ENCODE measurements at regions not wholly inside any gene's neighbourhood (a gene's known extent, or its start where the extent isn't known, plus 50 kb on each side); places are given as distances from the start of the nearest gene placed in this dataset.

DNA sequence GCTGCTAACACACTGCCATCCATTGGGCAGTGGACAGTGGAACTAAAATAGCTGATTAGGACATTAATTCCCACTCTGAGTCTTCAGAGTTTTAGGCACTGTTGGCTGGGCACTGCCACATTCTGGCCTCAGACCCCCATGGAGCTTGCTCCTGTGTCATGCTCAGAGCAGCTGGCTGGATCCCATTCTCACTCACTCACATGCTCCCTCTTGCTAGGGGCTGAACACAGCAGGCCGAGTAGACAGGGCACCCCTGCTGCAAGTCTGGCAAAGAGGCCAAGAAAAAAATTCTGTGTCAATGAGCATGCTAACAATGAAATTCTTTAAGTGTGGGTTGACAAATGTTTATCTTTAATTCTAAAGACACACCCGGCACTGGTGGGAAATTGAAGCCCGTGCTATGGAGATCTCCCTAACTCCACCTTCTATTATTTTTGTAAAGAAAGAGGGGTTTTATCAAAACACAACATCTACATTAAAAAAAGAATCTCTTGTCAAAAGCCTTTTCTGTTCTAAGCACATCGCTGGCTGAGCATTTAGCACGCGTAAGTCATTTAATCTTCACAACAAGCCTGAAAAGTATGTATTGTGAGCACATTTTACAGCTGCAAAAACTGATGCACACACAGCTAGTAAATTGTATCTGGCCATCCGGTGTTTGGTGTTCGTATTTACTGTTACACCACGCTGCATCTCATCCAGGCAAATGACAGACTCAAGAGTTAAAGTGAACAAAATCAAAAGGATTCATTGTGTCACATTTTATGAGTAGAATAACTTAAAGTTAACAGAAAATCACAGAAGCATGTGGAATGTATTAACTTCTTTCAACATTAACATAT is 362.1 kb downstream of the PLOD2 start:
- no peak for TF ChIP-seq JUND (IDR thresholded peaks at IDR 0.05)
- TF ChIP-seq ATF3 (IDR thresholded peaks at IDR 0.05), result no peak
- no peak for TF ChIP-seq CTCF (IDR thresholded peaks at IDR 0.05; ENCODE audit: low read depth, low read length, missing input control)
- TF ChIP-seq, protein P1, sequence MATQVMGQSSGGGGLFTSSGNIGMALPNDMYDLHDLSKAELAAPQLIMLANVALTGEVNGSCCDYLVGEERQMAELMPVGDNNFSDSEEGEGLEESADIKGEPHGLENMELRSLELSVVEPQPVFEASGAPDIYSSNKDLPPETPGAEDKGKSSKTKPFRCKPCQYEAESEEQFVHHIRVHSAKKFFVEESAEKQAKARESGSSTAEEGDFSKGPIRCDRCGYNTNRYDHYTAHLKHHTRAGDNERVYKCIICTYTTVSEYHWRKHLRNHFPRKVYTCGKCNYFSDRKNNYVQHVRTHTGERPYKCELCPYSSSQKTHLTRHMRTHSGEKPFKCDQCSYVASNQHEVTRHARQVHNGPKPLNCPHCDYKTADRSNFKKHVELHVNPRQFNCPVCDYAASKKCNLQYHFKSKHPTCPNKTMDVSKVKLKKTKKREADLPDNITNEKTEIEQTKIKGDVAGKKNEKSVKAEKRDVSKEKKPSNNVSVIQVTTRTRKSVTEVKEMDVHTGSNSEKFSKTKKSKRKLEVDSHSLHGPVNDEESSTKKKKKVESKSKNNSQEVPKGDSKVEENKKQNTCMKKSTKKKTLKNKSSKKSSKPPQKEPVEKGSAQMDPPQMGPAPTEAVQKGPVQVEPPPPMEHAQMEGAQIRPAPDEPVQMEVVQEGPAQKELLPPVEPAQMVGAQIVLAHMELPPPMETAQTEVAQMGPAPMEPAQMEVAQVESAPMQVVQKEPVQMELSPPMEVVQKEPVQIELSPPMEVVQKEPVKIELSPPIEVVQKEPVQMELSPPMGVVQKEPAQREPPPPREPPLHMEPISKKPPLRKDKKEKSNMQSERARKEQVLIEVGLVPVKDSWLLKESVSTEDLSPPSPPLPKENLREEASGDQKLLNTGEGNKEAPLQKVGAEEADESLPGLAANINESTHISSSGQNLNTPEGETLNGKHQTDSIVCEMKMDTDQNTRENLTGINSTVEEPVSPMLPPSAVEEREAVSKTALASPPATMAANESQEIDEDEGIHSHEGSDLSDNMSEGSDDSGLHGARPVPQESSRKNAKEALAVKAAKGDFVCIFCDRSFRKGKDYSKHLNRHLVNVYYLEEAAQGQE (IDR thresholded peaks at IDR 0.05), result no peak
- TF ChIP-seq EGR1 (IDR thresholded peaks at IDR 0.05; ENCODE audit: low read depth in 2 of 2), result no peak
- TF ChIP-seq GABPA (IDR thresholded peaks at IDR 0.05 in 1 of 2, conservative IDR thresholded peaks at IDR 0.05 in 1 of 2), result no peak
- no peak for TF ChIP-seq RXRA (IDR thresholded peaks at IDR 0.05)
- no peak for TF ChIP-seq SP1 (IDR thresholded peaks at IDR 0.05)
- no peak for TF ChIP-seq RAD21 (IDR thresholded peaks at IDR 0.05)
- TF ChIP-seq YY1 (IDR thresholded peaks at IDR 0.05), result no peak
- no peak for TF ChIP-seq FOXA1 (IDR thresholded peaks at IDR 0.05)
